Fibroblast of mammary gland (primary cell): ENCODE measurements at regions not wholly inside any gene's neighbourhood (a gene's known extent, or its start where the extent isn't known, plus 50 kb on each side); places are given as distances from the start of the nearest gene placed in this dataset.
"Not testable (repeated sequence)": the region's sequence is repeated elsewhere in the genome, so short reads cannot be mapped to it uniquely, and the experiment has no call there.

ENCODE experiments used
- DNase-seq: peaks from one replicate; pipeline ENCODE4 v3.0.0-alpha.2; 2010; ENCODE audit warnings: low read depth
- H3K4me3 ChIP-seq: 2 replicates; pipeline ENCODE4 v1.5.1; 2011; ENCODE audit warnings: low read depth, mild to moderate bottlenecking, low read length, moderate library complexity; ENCODE audit not compliant: control insufficient read depth
- CTCF ChIP-seq: conservative IDR thresholded peaks from 2 replicates; pipeline ENCODE4 v1.5.1; 2011; ENCODE audit warnings: low read depth, low read length, inconsistent platforms; ENCODE audit not compliant: control insufficient read depth, insufficient read depth

- no peak for TF ChIP-seq CTCF
- DNase-seq, result peak; percentile 83
- H3K4me3 ChIP-seq, result no peak overlapping the region
Measured at GRCh38 chr1:66478116-66478515, 55.8 kb upstream of the SGIP1 start.

- H3K4me3 ChIP-seq, result no peak overlapping the region
- no peak for TF ChIP-seq CTCF
- DNase-seq, result no peak
Measured at GRCh38 chr1:66480162-66480561, 53.8 kb upstream of the SGIP1 start.

GRCh38 chr1:66481215-66481614 is 52.7 kb upstream of the SGIP1 start:
- H3K4me3 ChIP-seq, DNase-seq: not testable (repeated sequence)
